HepG2 (cell line): ENCODE measurements at regions not wholly inside any gene's neighbourhood (a gene's known extent, or its start where the extent isn't known, plus 50 kb on each side); places are given as distances from the start of the nearest gene placed in this dataset.

Source experiments
- ATAC-seq: fragments of 200-7000 bp; cut with Tn5 transposase; 3 replicates; pipeline ENCODE4 v1.9.1; 2020; ENCODE audit warnings: mild to moderate bottlenecking, moderate library complexity
- BruUV-seq: library from RNA; stranded (reverse); fragments of 400-500 nt; replicated peaks from 2 replicates; lab custom pipeline; 2021; lab: Mats Ljungman, UMichigan
- CTCF ChIA-PET: fragments of 300-600 bp; formaldehyde crosslinking; extraction: SDS; loops from one replicate; lab custom pipeline; 2021; ENCODE audit warnings: low total read pairs, inconsistent platforms, low intra/inter-chr PET ratio; lab: Yijun Ruan, JAX
- POLR2A ChIA-PET: fragments of 350-600 bp; sonication (Branson Sonifier 250); formaldehyde crosslinking; loops from one replicate; lab custom pipeline; 2020; ENCODE audit warnings: antibody characterized with exemption, inconsistent platforms; lab: Yijun Ruan, JAX
- DNase-seq: peaks from one replicate; pipeline ENCODE4 v3.0.0-alpha.2; 2015; ENCODE audit warnings: low spot score
- FAIRE-seq: peaks from 3 replicates; lab custom pipeline; 2011; peaks lifted over from hg19 to GRCh38; lab: Jason Lieb, UNC
- H2AFZ ChIP-seq: one replicate; pipeline ENCODE4 v1.6.1; 2011; ENCODE audit warnings: low read length, inconsistent platforms
- H3K27ac ChIP-seq: fragments of 300-600 bp; 3 replicates; pipeline ENCODE4 v1.8.0; 2011; ENCODE audit warnings: mixed run types, mild to moderate bottlenecking, mixed read lengths, low read length, inconsistent platforms; ENCODE audit not compliant: insufficient read depth; ENCODE audit errors: extremely low read length
- H3K27me3 ChIP-seq, 2 experiments: fragments of 200-600 bp in 1 of 2; 2 replicates in 1 of 2; 3 replicates in 1 of 2; pipeline versions ENCODE4 v1.6.0 to v1.8.0; 2011; ENCODE audit warnings: low read length in 2 of 2, mild to moderate bottlenecking in 2 of 2, moderate library complexity in 2 of 2, inconsistent platforms in 1 of 2; ENCODE audit not compliant: insufficient read depth in 2 of 2, control insufficient read depth in 1 of 2
- H3K36me3 ChIP-seq, 2 experiments: fragments of 200-600 bp in 1 of 2; replicated peaks in 1 of 2; 2 replicates in 1 of 2; 3 replicates in 1 of 2; pipeline versions ENCODE4 v1.5.1 to v1.8.0; 2011; ENCODE audit warnings: low read length in 2 of 2, inconsistent platforms in 1 of 2; ENCODE audit not compliant: insufficient read depth in 2 of 2, control insufficient read depth in 1 of 2
- H3K4me1 ChIP-seq: 2 replicates; pipeline ENCODE4 v1.5.1; 2012; ENCODE audit warnings: low read length, inconsistent platforms; ENCODE audit not compliant: insufficient read depth
- H3K4me2 ChIP-seq: 2 replicates; pipeline ENCODE4 v1.6.0; 2011; ENCODE audit warnings: low read depth, low read length, inconsistent platforms
- H3K4me3 ChIP-seq, 3 experiments: fragments of 200-600 bp in 1 of 3; sonication (generic), shearing (Covaris generic) in 1 of 3; replicated peaks in 1 of 3; 2 replicates each; pipeline ENCODE4 v1.5.1; 2011 to 2016; ENCODE audit warnings: low read length in 3 of 3, inconsistent platforms in 2 of 3, low read depth in 2 of 3, mild to moderate bottlenecking in 2 of 3, control low read depth in 1 of 3, mixed read lengths in 1 of 3; ENCODE audit not compliant: insufficient read depth in 1 of 3
- H3K79me2 ChIP-seq: one replicate; pipeline ENCODE4 v1.6.1; 2011; ENCODE audit warnings: low read length, inconsistent platforms; ENCODE audit not compliant: insufficient read depth
- H3K9ac ChIP-seq: 2 replicates; pipeline ENCODE4 v1.6.0; 2011; ENCODE audit warnings: mild to moderate bottlenecking, low read depth, low read length, inconsistent platforms; ENCODE audit not compliant: insufficient read depth
- H3K9me3 ChIP-seq: 2 replicates; pipeline ENCODE4 v1.5.1; 2012; ENCODE audit warnings: mild to moderate bottlenecking, low read length
- H4K20me1 ChIP-seq: 2 replicates; pipeline ENCODE4 v1.6.0; 2011; ENCODE audit warnings: inconsistent platforms, mild to moderate bottlenecking, low read length, moderate library complexity; ENCODE audit not compliant: insufficient read depth
- AGO2 ChIP-seq: fragments of 200-400 bp; formaldehyde crosslinking; optimal IDR thresholded peaks from 2 replicates; pipeline ENCODE3; 2017; ENCODE audit warnings: mild to moderate bottlenecking, low read depth, low read length, moderate library complexity
- HOXA3 ChIP-seq: sonication (generic); formaldehyde crosslinking; IDR thresholded peaks from 2 replicates; pipeline ENCODE4 v1.5.0; 2020; ENCODE audit warnings: missing genetic modification reagents
- IRF2 ChIP-seq: IDR thresholded peaks from 2 replicates; pipeline ENCODE4 v1.6.1; 2018; ENCODE audit warnings: missing genetic modification reagents, missing compliant biosample characterization
- KLF12 ChIP-seq: sonication (generic); formaldehyde crosslinking; IDR thresholded peaks from 2 replicates; pipeline ENCODE4 v1.4.0; 2020; ENCODE audit warnings: missing genetic modification reagents, borderline replicate concordance
- PHB2 ChIP-seq: fragments of 450-650 bp; IDR thresholded peaks from 2 replicates; pipeline ENCODE4 v1.6.1; 2018; ENCODE audit not compliant: partially characterized antibody
- ZNF20 ChIP-seq: sonication (generic); formaldehyde crosslinking; IDR thresholded peaks from 2 replicates; pipeline ENCODE4 v1.4.0; 2020; ENCODE audit warnings: mild to moderate bottlenecking, moderate library complexity, missing genetic modification reagents
- ZNF296 ChIP-seq: sonication (generic); formaldehyde crosslinking; conservative IDR thresholded peaks from 2 replicates; pipeline ENCODE4 v1.5.0; 2020; ENCODE audit warnings: mild to moderate bottlenecking, missing genetic modification reagents
- ZNF564 ChIP-seq: sonication (generic); formaldehyde crosslinking; IDR thresholded peaks from 2 replicates; pipeline ENCODE4 v1.8.1; 2023; ENCODE audit warnings: mild to moderate bottlenecking, missing genetic modification reagents
- ZNF660 ChIP-seq: sonication (generic); formaldehyde crosslinking; IDR thresholded peaks from 2 replicates; pipeline ENCODE4 v1.5.1; 2020; ENCODE audit warnings: mild to moderate bottlenecking, low read depth, missing genetic modification reagents, borderline replicate concordance
- ZNF678 ChIP-seq: sonication (generic); formaldehyde crosslinking; IDR thresholded peaks from 2 replicates; pipeline ENCODE4 v1.4.0; 2020; ENCODE audit warnings: mild to moderate bottlenecking, missing genetic modification reagents
- ZNF850 ChIP-seq: sonication (generic); formaldehyde crosslinking; conservative IDR thresholded peaks from 2 replicates; pipeline ENCODE4 v1.9.0; 2021; ENCODE audit warnings: mild to moderate bottlenecking, missing genetic modification reagents
- ZSCAN25 ChIP-seq: sonication (generic); formaldehyde crosslinking; IDR thresholded peaks from 2 replicates; pipeline ENCODE4 v1.8.0; 2022; ENCODE audit warnings: mild to moderate bottlenecking, missing genetic modification reagents
- WGBS: methylation state at CpG from one replicate; pipeline ENCODE4 v1.1.6; 2017; ENCODE audit warnings: low lambda C conversion rate; 5-methylcytosine and 5-hydroxymethylcytosine counted together
- in situ Hi-C: cut with HindIII; loops from 2 replicates; pipeline ENCODE4 v1.10.0; 2017; ENCODE audit warnings: low pct_unique_long_range_greater_than_20kb; ENCODE audit not compliant: extremely low pct_ligation_motif_present
- intact Hi-C: fragments of 100-400 bp; cut with micrococcal nuclease; formaldehyde crosslinking; loops from one replicate; pipeline ENCODE4 v1.10.0; 2022; ENCODE audit not compliant: unreplicated experiment
- TF ChIP-seq, protein P1 (sequence below): sonication (generic); formaldehyde crosslinking; conservative IDR thresholded peaks from 2 replicates; pipeline ENCODE4 v1.5.0; 2020; ENCODE audit warnings: missing genetic modification reagents
- TF ChIP-seq, protein P2 (sequence below): sonication (generic); formaldehyde crosslinking; IDR thresholded peaks from 2 replicates; pipeline ENCODE4 v1.5.1; 2020; ENCODE audit warnings: missing genetic modification reagents, mild to moderate bottlenecking, borderline replicate concordance
- TF ChIP-seq, protein P3 (sequence below): sonication (generic); IDR thresholded peaks from 2 replicates; pipeline ENCODE4 v1.6.1; 2016; ENCODE audit warnings: low read depth, borderline replicate concordance
- TF ChIP-seq, protein P4 (sequence below): sonication (generic); formaldehyde crosslinking; IDR thresholded peaks from 2 replicates; pipeline ENCODE4 v1.4.0; 2020; ENCODE audit warnings: missing genetic modification reagents, borderline replicate concordance

DNA sequence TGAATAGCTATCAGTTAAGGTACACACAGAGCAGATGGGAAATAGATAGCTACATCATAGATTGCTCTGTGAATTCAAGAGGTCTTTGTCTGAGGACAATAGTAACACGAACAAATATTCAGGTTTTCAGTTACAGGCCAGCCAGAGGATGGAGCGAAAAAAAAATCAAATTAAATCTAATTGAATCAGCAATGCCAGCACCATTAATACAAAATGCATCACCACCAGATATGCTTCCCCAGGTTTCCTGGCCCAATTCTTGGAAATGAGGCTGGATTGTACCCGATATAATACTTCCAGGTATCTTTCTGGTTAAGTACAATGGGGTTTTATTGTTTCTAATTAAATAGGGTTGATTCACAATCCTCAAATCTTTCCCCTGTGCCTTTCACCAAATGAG lies 975.8 kb upstream of the AUTS2 start:
- in situ Hi-C loops: no loop called here
- intact Hi-C loops: no loop called here
- Histone ChIP-seq H3K27me3 (no peaks in the 10 kb centered on the region), H3K9ac (no peak overlapping the region), H3K4me1 (no peaks in the 10 kb centered on the region), H4K20me1 (no peaks in the 10 kb centered on the region), H3K4me3 (no peak overlapping the region), H2AFZ (no peak overlapping the region), H3K36me3 (no peaks in the 10 kb centered on the region), H3K9me3 (peaks cover 32% of the 10 kb centered on the region), H3K27ac (no peak overlapping the region), H3K4me2 (no peak overlapping the region), H3K79me2 (no peaks in the 10 kb centered on the region)
- TF ChIP-seq IRF2 (CRISPR knock-in tag) (no peak), ZNF678 (CRISPR knock-in tag) (no peak), ZNF564 (CRISPR knock-in tag) (no peak), ZNF296 (CRISPR knock-in tag) (no peak), ZNF20 (CRISPR knock-in tag) (no peak), AGO2 (no peak), PHB2 (no peak), ZSCAN25 (CRISPR knock-in tag) (no peak), ZNF660 (no peak), HOXA3 (no peak), ZNF850 (CRISPR knock-in tag) (no peak), KLF12 (CRISPR knock-in tag) (no peak)
- TF ChIP-seq, protein P1, sequence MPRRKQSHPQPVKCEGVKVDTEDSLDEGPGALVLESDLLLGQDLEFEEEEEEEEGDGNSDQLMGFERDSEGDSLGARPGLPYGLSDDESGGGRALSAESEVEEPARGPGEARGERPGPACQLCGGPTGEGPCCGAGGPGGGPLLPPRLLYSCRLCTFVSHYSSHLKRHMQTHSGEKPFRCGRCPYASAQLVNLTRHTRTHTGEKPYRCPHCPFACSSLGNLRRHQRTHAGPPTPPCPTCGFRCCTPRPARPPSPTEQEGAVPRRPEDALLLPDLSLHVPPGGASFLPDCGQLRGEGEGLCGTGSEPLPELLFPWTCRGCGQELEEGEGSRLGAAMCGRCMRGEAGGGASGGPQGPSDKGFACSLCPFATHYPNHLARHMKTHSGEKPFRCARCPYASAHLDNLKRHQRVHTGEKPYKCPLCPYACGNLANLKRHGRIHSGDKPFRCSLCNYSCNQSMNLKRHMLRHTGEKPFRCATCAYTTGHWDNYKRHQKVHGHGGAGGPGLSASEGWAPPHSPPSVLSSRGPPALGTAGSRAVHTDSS (CRISPR knock-in tag): no peak
- TF ChIP-seq, protein P2, sequence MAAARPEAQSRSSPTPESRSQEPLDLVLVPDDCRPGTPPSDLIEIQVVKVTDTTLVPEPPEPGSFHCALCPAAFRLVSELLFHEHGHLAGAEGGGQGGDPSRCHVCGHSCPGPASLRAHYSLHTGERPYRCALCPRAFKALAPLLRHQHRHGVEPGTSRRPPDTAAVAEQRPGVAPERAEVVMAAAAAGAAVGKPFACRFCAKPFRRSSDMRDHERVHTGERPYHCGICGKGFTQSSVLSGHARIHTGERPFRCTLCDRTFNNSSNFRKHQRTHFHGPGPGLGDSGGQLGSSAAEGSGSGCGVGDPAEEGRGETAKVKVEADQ: no peak
- TF ChIP-seq, protein P3, sequence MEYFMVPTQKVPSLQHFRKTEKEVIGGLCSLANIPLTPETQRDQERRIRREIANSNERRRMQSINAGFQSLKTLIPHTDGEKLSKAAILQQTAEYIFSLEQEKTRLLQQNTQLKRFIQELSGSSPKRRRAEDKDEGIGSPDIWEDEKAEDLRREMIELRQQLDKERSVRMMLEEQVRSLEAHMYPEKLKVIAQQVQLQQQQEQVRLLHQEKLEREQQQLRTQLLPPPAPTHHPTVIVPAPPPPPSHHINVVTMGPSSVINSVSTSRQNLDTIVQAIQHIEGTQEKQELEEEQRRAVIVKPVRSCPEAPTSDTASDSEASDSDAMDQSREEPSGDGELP: no peak
- TF ChIP-seq, protein P4, sequence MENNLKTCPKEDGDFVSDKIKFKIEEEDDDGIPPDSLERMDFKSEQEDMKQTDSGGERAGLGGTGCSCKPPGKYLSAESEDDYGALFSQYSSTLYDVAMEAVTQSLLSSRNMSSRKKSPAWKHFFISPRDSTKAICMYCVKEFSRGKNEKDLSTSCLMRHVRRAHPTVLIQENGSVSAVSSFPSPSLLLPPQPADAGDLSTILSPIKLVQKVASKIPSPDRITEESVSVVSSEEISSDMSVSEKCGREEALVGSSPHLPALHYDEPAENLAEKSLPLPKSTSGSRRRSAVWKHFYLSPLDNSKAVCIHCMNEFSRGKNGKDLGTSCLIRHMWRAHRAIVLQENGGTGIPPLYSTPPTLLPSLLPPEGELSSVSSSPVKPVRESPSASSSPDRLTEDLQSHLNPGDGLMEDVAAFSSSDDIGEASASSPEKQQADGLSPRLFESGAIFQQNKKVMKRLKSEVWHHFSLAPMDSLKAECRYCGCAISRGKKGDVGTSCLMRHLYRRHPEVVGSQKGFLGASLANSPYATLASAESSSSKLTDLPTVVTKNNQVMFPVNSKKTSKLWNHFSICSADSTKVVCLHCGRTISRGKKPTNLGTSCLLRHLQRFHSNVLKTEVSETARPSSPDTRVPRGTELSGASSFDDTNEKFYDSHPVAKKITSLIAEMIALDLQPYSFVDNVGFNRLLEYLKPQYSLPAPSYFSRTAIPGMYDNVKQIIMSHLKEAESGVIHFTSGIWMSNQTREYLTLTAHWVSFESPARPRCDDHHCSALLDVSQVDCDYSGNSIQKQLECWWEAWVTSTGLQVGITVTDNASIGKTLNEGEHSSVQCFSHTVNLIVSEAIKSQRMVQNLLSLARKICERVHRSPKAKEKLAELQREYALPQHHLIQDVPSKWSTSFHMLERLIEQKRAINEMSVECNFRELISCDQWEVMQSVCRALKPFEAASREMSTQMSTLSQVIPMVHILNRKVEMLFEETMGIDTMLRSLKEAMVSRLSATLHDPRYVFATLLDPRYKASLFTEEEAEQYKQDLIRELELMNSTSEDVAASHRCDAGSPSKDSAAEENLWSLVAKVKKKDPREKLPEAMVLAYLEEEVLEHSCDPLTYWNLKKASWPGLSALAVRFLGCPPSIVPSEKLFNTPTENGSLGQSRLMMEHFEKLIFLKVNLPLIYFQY (CRISPR knock-in tag): no peak
- BruUV-seq: no TSS peak
- ATAC-seq: no peak
- DNase-seq: no peak
- ChIA-PET CTCF (no interaction called here), POLR2A (no interaction called here)
- FAIRE-seq: no peak
- WGBS: 2% methylated on average over 3 of the region's 3 CpGs
